SK-MEL-5 (cell line): ENCODE measurements at regions not wholly inside any gene's neighbourhood (a gene's known extent, or its start where the extent isn't known, plus 50 kb on each side); places are given as distances from the start of the nearest gene placed in this dataset.

Experiments used
- DNase-seq: peaks from one replicate; pipeline ENCODE4 v3.0.0-alpha.2; 2016; ENCODE audit warnings: low read depth, low spot score
- in situ Hi-C: cut with HindIII; loops from 2 replicates; pipeline ENCODE4 v1.10.0; 2016; ENCODE audit warnings: low sequenced_read_pairs, high pct_unique_total_duplicates, low pct_unique_long_range_greater_than_20kb

- in situ Hi-C loops: no loop called here
Measured at GRCh38 chr4:164154416-164154815, 599.5 kb upstream of the SMIM31 start.

DNA sequence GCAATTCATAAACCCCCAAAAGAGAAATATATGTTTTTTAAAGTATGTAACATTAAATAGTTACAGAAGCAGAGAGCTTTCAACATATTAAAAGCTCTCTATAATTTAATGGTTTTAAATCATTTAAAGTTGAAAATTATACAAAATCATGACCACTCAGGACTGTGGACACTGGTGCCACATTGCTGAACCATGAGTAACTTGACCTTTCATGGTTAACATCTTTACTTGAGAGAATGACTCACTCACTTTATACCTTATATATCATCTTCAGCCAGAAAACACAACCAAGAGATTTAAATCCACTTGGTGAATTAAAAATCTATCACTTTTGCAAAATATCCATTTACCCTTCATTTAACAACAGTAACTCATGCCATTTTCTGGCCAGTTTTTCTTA is 584.3 kb upstream of the SMIM31 start:
- DNase-seq: no peak
- in situ Hi-C loops: no loop called here

More at GRCh38 chr4:164154416-164154815, 599.5 kb upstream of the SMIM31 start:
- DNase-seq: no peak

DNA sequence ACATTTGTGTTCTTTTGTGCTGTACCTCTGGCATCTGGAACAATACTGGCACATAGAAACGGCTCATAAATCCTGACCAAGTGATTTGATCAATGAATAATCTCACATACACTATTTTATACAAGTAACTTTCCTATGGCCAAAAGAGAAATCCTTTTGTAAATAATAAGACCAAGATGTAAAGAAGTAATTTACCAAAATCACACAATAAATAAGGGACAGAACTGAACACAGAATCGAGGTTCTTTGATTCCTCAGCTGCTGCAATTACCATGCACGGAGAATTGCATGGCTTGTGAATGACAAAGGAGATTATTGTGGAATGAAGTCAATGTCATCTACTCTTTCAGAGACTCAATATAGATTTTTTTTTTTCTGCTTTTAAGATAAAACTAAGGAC is 576.8 kb upstream of the SMIM31 start:
- in situ Hi-C loops: no loop called here
- no peak for DNase-seq

GRCh38 chr4:164177753-164178152 is 576.2 kb upstream of the SMIM31 start:
- in situ Hi-C loops: no loop called here

GRCh38 chr4:164188236-164188635 is 565.7 kb upstream of the SMIM31 start:
- in situ Hi-C loops: no loop called here
- no peak for DNase-seq

More at GRCh38 chr4:164177753-164178152, 576.2 kb upstream of the SMIM31 start:
- no peak for DNase-seq

DNA sequence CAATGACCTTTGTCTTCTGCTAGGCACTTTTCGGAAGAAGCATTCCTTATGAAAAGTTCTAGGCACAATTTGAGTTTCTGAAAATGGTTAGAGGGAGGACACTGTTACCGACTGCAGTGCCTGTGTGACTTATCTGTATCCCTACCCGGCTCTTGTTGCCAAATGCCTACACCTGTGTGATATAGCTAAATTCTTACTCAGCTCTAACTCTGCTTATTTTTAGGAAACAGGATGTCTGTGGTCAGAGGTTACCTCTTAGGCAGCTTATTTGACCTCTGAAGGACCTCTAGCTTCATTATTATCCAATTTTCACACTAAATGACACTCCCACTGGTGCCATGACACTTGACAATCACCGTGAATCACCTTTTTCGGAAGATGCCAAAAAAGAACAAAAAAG is 561.1 kb upstream of the SMIM31 start:
- in situ Hi-C loops: no loop called here
- no peak for DNase-seq

- in situ Hi-C loops: no loop called here
- DNase-seq: no peak
Measured at GRCh38 chr4:164193676-164194075, 560.3 kb upstream of the SMIM31 start.

DNA sequence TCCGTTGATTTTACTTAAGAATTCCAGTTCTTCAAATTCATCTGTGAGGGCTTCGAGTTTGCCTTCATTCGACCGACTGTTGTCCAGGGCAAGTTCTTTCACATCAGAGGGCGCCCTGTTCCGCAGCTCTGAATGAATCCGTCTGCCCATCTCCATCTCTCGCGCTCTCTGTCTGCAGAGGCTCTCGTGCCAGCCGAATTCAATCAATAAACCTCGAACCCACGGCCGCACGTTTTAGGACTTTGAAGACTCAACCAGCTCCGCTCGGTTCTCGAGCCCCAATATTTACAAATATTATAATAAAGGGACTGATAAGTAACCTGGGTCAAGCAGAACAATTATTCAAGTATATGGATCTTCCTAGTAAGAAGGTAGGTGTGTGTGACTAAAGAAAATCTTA is 556.4 kb upstream of the SMIM31 start:
- DNase-seq: peak; percentile 34
- in situ Hi-C loops: no loop called here

DNA sequence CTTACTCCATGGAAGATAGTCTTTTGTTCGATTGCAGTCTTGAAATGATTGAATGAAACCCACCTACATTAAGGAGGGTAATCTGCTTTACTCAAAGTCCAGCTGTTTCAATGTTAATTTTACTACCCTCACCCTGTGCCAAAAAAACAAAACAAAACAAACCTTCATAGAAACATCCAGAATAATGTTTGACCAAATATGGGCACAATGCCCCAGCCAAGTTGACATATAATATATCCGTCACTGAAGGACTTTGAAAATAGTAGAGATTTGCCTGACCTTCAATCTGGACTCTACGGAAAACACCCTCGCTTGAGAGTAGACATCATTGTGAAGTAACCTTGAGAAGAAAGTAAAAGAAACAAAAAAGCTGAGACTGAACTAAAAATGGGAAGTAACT is 550.5 kb upstream of the SMIM31 start:
- in situ Hi-C loops: no loop called here
- no peak for DNase-seq

GRCh38 chr4:164204434-164204833 is 549.5 kb upstream of the SMIM31 start:
- in situ Hi-C loops: no loop called here
- DNase-seq: no peak

GRCh38 chr4:164207460-164207859 is 546.5 kb upstream of the SMIM31 start:
- DNase-seq: no peak
- in situ Hi-C loops: no loop called here

DNA sequence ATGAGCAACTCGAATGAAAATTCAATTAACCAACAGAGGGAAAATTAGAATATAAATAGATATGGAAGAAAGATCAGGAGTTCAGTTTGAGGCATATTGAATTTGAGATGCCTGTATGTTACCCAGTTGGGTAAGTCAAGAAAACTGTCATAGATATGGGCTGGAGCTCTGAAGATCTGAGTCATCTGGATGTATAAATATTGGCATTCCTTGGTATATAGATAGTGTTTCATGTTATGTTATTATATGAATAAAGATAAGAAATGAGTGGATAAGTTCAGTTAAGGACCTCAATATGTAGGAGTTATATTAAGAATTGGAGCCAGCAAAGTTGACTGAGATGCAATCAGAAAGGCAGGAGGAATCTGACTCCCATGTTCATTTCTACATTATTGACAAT is 543.6 kb upstream of the SMIM31 start:
- in situ Hi-C loops: no loop called here

GRCh38 chr4:164212134-164212533 is 541.8 kb upstream of the SMIM31 start:
- in situ Hi-C loops: no loop called here
- no peak for DNase-seq

More for the DNA sequence above, 543.6 kb upstream of the SMIM31 start:
- no peak for DNase-seq

DNA sequence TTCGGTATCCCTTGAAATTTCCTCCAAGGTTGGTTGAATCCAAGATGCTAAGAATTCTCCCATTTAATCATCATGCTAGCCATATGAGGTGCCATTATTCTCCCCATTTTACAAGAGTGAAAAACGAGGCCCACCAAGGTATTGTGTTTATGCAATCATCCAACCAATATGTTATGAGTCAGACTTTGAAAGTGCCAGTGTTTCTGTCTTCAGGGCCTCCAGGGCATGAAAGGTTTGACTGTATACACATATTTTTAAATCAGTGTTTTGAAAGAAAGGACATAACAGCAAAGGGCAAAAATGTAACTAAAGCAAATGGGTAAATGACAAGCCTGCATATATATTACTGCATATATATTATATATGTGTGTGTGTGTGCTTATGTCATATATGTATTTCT is 541.2 kb upstream of the SMIM31 start:
- DNase-seq: no peak
- in situ Hi-C loops: no loop called here

DNA sequence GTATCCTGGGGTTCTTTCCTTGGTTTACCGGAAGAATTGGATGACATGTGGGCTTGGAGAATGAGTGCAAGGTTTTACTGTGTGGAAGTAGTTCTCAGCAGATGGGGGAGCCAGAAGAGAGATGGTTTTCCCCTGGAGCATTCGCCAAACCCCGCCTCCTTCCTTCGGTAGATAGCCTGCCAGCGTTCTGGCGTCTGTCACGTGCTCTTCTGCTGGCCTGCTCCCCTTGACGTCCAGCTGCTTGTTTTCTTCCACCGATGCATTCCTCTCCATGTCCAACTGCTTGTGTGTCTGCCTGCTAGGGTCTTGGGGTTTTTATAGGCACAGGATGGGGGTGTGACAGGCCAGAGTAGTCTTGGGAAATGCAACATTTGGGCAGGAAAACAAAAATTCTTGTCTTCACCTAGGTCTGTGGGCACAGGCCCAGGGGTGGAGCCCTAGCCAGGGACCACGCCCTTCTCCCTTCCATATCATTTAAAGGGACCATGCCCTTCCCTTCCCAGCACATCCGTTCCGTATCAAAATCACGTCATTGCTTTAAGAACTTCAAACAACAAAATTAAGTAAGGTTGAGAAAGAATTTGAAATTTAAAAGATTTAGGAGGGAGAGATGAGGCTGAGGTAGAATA is 538.7 kb upstream of the SMIM31 start:
- peak; percentile 61 for DNase-seq
- in situ Hi-C loops: no loop called here

GRCh38 chr4:164221631-164222030 is 532.3 kb upstream of the SMIM31 start:
- in situ Hi-C loops: no loop called here
- no peak for DNase-seq

DNA sequence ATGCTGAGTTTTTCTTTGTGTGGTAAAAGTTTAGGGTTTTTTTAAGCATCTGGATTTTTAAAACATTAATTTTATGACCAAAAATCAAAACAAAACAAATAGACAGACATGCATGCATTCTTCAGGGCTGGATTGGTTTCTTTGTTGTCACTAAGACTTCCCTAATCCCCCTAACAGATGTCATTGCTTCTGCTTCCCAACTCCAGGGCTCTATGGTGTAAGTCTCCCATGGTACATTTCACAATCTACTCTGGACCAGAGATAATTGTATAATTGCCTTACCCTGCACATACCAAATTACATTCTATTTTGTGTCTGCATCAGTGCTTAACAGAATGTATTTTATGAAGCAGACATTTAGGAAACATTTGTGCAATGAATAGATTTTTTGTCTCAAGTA is 529.1 kb upstream of the SMIM31 start:
- in situ Hi-C loops: no loop called here
- DNase-seq: no peak

DNA sequence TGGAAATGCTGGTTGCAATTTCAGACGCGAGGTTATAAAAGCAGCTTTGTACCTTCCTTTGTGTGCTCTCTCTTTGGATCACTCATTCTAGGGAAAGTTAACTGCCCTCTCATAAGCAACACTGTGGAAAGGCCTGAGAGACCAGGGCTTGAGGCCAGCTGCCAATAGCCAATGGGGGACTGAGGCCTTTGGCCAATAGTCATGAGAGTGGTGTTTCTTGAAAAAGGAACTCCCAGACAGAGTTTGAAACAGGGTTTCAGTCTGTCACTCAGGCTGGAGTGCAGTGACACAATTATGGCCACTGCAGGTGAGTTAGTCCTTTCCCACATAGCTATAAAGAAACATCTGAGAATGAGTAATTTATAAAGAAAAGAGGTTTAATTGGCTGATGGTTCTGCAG is 524.7 kb upstream of the SMIM31 start:
- DNase-seq: no peak

DNA sequence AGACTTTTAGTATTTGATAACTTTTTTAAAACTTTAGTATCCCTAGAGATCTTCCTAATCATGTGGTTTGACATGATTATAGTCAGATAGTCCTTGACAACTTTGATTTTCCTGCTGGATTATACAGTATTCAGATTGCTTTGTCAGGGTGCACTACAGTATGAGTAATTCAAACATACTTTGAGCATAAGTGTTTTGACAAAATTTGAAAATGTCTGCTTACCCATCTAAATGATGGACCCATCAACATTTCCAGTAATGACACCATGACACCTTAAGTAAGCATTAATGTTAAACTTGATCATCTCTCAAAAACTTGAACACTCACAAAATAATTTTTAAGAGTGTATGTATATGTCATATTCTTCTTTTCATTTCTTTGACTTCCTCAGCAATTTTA is 514.5 kb upstream of the SMIM31 start:
- DNase-seq: no peak
- in situ Hi-C loops: no loop called here

More for the DNA sequence above, 524.7 kb upstream of the SMIM31 start:
- in situ Hi-C loops: no loop called here

DNA sequence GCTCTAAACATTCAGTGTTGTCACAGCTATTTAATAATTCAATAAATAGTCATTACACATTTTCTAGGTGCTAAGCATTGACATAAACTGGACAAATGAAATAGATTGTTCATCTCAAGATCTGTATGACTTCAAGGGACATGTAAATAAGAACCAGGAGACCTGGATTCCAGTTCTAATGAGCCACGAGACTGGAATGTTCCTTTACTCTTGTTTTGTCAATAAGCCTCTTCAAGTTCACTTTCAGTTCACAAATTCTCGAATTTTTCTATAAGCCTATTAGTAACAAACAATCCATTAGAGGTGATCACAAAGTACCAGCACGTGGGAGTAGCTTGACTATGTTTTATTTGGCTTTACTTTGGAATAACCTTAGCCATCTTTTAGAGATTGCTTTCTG is 514.0 kb upstream of the SMIM31 start:
- DNase-seq: no peak
- in situ Hi-C loops: no loop called here
